ENCODE measurements at regions not wholly inside any gene's neighbourhood (a gene's known extent, or its start where the extent isn't known, plus 50 kb on each side); places are given as distances from the start of the nearest gene placed in this dataset.

DNA sequence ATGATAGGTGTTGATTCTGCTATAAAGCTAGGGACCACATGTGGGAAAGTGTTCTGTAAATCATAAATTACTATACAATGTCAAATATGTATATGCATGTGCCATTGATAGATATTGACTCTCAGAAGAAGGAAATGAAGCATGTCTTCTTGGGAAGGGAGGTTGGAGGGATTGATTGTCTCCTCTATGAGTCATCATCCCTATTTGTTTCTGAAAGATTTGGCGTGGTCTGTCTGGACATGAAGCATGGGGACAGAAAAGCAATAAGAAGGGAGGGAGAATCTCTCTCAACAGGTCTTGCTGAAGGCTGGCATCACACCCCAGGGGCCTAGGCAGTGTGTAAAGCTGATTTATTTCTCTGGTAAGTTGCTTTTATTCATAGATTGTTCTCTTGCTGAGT lies 98.0 kb upstream of the KCNJ6 start:
- no TSS peak for BruUV-seq (replicated peaks)
- POLR2A ChIA-PET (ENCODE audit: low non-redundant PET), result no interaction called here
- TF ChIP-seq, protein P1, sequence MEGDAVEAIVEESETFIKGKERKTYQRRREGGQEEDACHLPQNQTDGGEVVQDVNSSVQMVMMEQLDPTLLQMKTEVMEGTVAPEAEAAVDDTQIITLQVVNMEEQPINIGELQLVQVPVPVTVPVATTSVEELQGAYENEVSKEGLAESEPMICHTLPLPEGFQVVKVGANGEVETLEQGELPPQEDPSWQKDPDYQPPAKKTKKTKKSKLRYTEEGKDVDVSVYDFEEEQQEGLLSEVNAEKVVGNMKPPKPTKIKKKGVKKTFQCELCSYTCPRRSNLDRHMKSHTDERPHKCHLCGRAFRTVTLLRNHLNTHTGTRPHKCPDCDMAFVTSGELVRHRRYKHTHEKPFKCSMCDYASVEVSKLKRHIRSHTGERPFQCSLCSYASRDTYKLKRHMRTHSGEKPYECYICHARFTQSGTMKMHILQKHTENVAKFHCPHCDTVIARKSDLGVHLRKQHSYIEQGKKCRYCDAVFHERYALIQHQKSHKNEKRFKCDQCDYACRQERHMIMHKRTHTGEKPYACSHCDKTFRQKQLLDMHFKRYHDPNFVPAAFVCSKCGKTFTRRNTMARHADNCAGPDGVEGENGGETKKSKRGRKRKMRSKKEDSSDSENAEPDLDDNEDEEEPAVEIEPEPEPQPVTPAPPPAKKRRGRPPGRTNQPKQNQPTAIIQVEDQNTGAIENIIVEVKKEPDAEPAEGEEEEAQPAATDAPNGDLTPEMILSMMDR (conservative IDR thresholded peaks at IDR 0.05; ENCODE audit: low read depth, low read length), result no peak
- no peak for TF ChIP-seq EZH2 (IDR thresholded peaks at IDR 0.05; ENCODE audit: borderline replicate concordance, low read depth, low read length, poor library complexity, severe bottlenecking)

DNA sequence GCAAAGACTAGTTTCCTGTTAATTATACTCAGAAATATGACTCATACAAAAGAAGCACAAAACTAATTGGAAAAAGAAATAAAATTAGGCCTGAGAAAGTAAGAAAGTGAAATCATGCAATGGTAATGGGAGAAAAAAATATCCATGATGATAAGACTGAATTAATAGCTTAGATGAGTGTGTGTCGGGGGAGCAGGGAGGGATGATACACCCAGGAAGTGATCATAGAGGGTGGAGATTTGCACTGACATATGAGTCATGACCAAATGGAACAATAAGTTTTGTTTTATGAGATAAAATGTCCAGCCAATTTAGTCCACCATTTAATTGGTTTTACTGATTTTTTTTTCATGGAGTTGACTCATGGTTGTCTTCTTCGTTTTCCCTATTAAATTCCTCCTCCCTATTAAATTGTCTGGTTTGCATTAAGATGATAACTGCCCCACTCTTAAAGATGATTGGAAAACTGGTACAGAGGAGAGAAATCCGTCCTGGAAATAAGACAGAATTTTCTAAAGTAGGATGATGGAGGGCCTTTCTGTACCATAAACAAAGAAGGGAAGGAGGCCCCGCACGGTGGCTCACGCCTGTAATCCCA lies 111.7 kb upstream of the KCNJ6 start:
- no peaks in the 10 kb centered on the region for H3K36me3 ChIP-seq (ENCODE audit: insufficient read depth, low read length, poor library complexity, severe bottlenecking)
- no peak overlapping the region for H3K27ac ChIP-seq (ENCODE audit: low read depth, low read length, poor library complexity, severe bottlenecking)
- no peak overlapping the region for H3K4me3 ChIP-seq (ENCODE audit: low read depth, low read length, poor library complexity, severe bottlenecking)
- no TSS peak for BruUV-seq (replicated peaks)
- intact Hi-C loops (cut with micrococcal nuclease; ENCODE audit: unreplicated experiment), result no loop called here
- no peak for DNase-seq (ENCODE audit: low spot score)
- peaks cover 38% of the 10 kb centered on the region for H3K27me3 ChIP-seq (replicated peaks; ENCODE audit: insufficient read depth, low read depth, low read length, poor library complexity)
- no peak for TF ChIP-seq EZH2 (IDR thresholded peaks at IDR 0.05; ENCODE audit: borderline replicate concordance, low read depth, low read length, poor library complexity, severe bottlenecking)
- TF ChIP-seq, protein P1 (conservative IDR thresholded peaks at IDR 0.05; ENCODE audit: low read depth, low read length), result no peak
- CTCF ChIA-PET, result no interaction called here
- H3K9me3 ChIP-seq (ENCODE audit: low read depth, low read length, poor library complexity, severe bottlenecking), result no peaks in the 10 kb centered on the region
- POLR2A ChIA-PET (ENCODE audit: low non-redundant PET), result no interaction called here
- H3K4me1 ChIP-seq (ENCODE audit: insufficient read depth, low read length, poor library complexity, severe bottlenecking), result no peaks in the 10 kb centered on the region

More for the DNA sequence above, 98.0 kb upstream of the KCNJ6 start:
- no peak overlapping the region for H3K4me3 ChIP-seq (ENCODE audit: low read depth, low read length, poor library complexity, severe bottlenecking)
- DNase-seq (ENCODE audit: low spot score), result no peak
- peaks cover 27% of the 10 kb centered on the region for H3K27me3 ChIP-seq (replicated peaks; ENCODE audit: insufficient read depth, low read depth, low read length, poor library complexity)
- CTCF ChIA-PET, result no interaction called here
- no peaks in the 10 kb centered on the region for H3K9me3 ChIP-seq (ENCODE audit: low read depth, low read length, poor library complexity, severe bottlenecking)
- H3K27ac ChIP-seq (ENCODE audit: low read depth, low read length, poor library complexity, severe bottlenecking), result no peak overlapping the region
- intact Hi-C loops (cut with micrococcal nuclease; ENCODE audit: unreplicated experiment), result no loop called here
- H3K36me3 ChIP-seq (ENCODE audit: insufficient read depth, low read length, poor library complexity, severe bottlenecking), result no peaks in the 10 kb centered on the region
- no peaks in the 10 kb centered on the region for H3K4me1 ChIP-seq (ENCODE audit: insufficient read depth, low read length, poor library complexity, severe bottlenecking)

DNA sequence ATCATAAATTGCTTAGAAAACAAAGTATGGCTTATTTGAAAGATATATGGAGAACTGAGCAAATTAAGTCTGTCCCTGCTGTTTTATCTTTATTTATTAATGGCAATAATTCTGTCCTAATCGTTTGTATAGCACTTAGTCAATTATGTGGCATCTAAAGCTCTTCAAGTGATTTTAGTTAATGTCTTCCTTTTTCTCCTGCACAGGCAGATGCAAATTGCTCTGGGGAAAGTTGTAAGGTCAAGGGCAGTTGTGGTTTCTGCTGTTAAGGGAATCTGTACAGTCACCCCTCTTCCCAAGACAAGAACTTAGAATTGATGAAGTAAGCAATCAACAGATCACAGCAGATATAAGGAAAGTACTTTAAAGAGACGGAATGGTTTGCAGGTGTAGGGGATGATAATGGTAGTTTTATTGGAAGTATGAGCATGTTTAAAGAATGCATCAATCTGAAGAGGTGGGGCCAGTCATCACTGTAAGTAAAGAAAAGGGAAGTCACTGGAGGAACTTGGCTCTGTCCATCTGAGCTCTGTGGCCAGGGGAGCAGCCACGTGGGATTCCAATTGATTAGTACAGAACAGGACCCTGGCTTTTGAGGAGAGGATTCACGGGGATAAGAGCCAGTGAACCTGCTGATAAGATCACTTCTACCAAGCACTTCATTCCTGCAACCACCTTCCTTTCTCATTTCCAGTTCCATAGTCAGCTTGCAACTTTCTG lies 116.0 kb upstream of the KCNJ6 start:
- Histone ChIP-seq H3K27ac (ENCODE audit: low read depth, low read length, poor library complexity, severe bottlenecking) (no peak overlapping the region), H3K4me1 (ENCODE audit: insufficient read depth, low read length, poor library complexity, severe bottlenecking) (no peaks in the 10 kb centered on the region), H3K9me3 (ENCODE audit: low read depth, low read length, poor library complexity, severe bottlenecking) (no peaks in the 10 kb centered on the region), H3K27me3 (replicated peaks; ENCODE audit: insufficient read depth, low read depth, low read length, poor library complexity) (peaks cover 34% of the 10 kb centered on the region), H3K36me3 (ENCODE audit: insufficient read depth, low read length, poor library complexity, severe bottlenecking) (no peaks in the 10 kb centered on the region), H3K4me3 (ENCODE audit: low read depth, low read length, poor library complexity, severe bottlenecking) (no peak overlapping the region)
- POLR2A ChIA-PET (ENCODE audit: low non-redundant PET), result interaction anchor here (0.6 kb wide), 1 partner anchor 676 kb away, joined by 5 read pairs; no protein-coding TSS in a partner anchor
- intact Hi-C loops (cut with micrococcal nuclease; ENCODE audit: unreplicated experiment), result no loop called here
- CTCF ChIA-PET, result no interaction called here
- DNase-seq (ENCODE audit: low spot score), result no peak
- TF ChIP-seq, protein P1 (conservative IDR thresholded peaks at IDR 0.05; ENCODE audit: low read depth, low read length), result no peak
- TF ChIP-seq EZH2 (IDR thresholded peaks at IDR 0.05; ENCODE audit: borderline replicate concordance, low read depth, low read length, poor library complexity, severe bottlenecking), result no peak
- BruUV-seq (replicated peaks), result no TSS peak

Measured in A673 (cell line).